ENCODE measurements at regions not wholly inside any gene's neighbourhood (a gene's known extent, or its start where the extent isn't known, plus 50 kb on each side); places are given as distances from the start of the nearest gene placed in this dataset.

DNA sequence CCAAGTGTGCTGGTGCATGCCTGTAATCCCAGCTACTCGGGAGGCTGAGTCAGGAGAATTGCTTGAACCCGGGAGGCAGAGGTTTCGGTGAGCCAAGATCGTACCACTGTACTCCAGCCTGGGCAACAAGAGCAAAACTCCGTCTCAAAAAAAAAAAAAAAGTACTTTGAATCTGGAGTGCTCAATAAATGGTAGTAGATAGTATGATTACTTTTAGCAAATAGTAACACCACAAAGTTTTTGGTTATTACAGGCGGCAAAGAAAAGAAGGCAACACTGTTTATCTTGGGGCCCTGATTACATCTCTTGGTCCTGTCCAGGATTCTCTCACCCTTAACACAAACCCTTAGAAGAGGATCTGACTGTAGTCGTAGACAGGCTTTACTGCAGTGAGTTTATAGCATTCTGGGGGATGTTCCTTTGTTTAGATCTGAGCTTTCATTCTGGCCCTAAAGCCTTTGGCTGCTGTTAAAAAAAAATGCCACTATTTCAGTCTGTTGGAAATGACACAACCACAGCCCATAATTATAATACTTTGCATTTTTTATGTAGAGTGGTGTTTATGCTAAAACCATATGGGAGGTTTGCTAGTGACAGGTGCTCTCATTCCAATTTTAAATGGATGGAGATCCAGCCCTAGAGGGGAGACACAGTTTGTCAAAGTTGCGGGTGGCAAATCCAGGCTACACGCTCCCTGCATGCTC lies 79.7 kb upstream of the SLC2A1 start:
- Histone ChIP-seq H3K4me3 (ENCODE audit: low read length) (no peak overlapping the region), H3K9me3 (ENCODE audit: control insufficient read depth, low read length) (no peaks in the 10 kb centered on the region), H3K9ac (ENCODE audit: low read length) (no peak overlapping the region), H3K36me3 (ENCODE audit: control insufficient read depth, insufficient read depth, low read length, severe bottlenecking) (no peaks in the 10 kb centered on the region), H3K27me3 (replicated peaks; ENCODE audit: control insufficient read depth, insufficient read depth, low read length) (peaks cover 30% of the 10 kb centered on the region), H3K4me1 (ENCODE audit: control insufficient read depth, insufficient read depth, low read length) (no peaks in the 10 kb centered on the region)
- no peak for DNase-seq (ENCODE audit: low read depth)

DNA sequence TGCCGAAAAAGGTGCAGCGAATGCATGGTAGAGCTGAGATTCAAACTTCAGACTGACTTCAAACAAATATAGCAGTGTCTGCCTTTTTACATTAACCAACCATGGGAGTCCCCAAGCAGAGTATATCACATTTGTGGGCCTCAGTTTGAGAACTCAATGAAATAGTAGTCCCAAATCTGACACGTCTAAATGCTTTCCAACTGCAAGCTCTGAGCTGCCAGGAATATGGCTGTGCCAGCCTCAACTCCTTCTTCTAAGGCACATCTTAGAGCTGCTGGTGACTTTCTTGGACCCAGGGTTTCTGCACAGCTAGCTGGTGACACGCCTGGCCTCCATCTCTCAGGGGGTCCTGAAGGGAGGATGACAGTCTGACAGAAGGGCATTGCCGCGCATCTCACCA lies 78.8 kb upstream of the SLC2A1 start:
- no peak for DNase-seq (ENCODE audit: low read depth)
- no peaks in the 10 kb centered on the region for H3K36me3 ChIP-seq (ENCODE audit: control insufficient read depth, insufficient read depth, low read length, severe bottlenecking)
- no peaks in the 10 kb centered on the region for H3K9me3 ChIP-seq (ENCODE audit: control insufficient read depth, low read length)

DNA sequence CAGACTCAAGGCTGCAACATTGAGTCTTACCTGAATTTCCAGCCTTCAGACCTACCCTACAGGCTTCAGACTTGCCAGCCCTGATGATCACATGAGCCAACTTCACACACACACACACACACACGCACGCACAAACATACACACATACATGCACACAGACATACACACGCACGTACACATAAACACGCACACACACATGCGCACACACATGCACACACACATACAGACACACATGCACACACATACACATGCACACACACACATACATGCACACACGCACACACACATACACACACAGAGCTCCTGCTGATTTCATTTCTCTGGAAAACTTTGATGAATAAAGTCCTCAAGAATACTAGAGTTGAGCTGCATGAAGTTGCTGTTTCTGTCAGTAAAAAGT lies 78.3 kb upstream of the SLC2A1 start:
- Histone ChIP-seq H3K36me3 (ENCODE audit: control insufficient read depth, insufficient read depth, low read length, severe bottlenecking) (no peaks in the 10 kb centered on the region), H3K4me1 (ENCODE audit: control insufficient read depth, insufficient read depth, low read length) (no peaks in the 10 kb centered on the region), H3K9me3 (ENCODE audit: control insufficient read depth, low read length) (no peaks in the 10 kb centered on the region), H3K27me3 (replicated peaks; ENCODE audit: control insufficient read depth, insufficient read depth, low read length) (peaks cover 18% of the 10 kb centered on the region), H3K4me3 (ENCODE audit: low read length) (no peak overlapping the region), H3K9ac (ENCODE audit: low read length) (no peak overlapping the region)
- DNase-seq (ENCODE audit: low read depth): no peak

More for the DNA sequence above, 78.8 kb upstream of the SLC2A1 start:
- no peaks in the 10 kb centered on the region for H3K4me1 ChIP-seq (ENCODE audit: control insufficient read depth, insufficient read depth, low read length)
- no peak overlapping the region for H3K9ac ChIP-seq (ENCODE audit: low read length)
- peaks cover 24% of the 10 kb centered on the region for H3K27me3 ChIP-seq (replicated peaks; ENCODE audit: control insufficient read depth, insufficient read depth, low read length)
- H3K4me3 ChIP-seq (ENCODE audit: low read length): no peak overlapping the region

DNA sequence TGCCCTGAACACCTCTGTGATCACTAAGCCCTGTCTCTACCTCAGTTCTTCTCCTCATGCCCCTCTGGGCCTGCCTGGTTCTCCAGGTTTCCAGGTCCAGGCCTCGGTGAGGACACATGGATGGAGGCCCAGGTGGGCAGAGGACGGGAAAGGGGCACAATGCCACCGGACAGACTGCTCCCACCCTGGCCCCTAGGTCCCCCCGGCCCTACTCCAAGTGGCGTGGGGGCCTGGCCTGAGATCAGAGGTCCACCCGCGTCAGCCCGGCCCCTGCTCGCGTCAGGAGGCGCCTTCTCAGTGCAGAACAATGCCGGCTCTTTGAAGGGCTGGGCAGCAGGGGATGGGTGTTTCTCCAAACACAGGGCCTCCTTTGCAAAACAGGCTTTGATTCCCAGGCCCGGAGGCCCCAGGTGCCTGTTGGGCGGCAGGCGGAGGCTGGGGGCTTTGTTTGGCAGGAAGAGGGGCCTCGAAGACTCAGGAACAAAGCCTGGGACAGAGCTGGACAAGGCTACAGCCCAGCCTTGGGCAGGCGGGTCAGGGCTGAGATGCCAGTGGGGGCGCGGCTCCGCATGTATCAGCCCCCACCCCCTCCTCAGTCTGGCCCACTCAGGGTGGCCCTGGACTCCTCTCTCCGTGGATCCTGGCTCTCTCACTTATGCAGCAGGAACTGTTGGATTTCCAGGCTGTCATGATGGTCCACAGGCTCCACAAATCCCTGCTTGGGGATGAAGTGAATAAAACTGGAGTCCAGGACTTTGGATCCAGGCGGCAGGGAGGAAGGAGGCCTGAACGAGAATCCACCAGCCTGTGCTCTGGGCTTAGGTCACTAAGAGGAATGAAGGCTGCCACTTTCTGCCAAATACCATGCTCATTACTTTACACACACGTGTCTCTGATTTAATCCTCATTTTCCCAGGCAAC lies 77.4 kb upstream of the SLC2A1 start:
- H3K4me3 ChIP-seq (ENCODE audit: low read length): no peak overlapping the region
- H3K9ac ChIP-seq (ENCODE audit: low read length): no peak overlapping the region
- H3K36me3 ChIP-seq (ENCODE audit: control insufficient read depth, insufficient read depth, low read length, severe bottlenecking): no peaks in the 10 kb centered on the region
- H3K27me3 ChIP-seq (replicated peaks; ENCODE audit: control insufficient read depth, insufficient read depth, low read length): peaks cover 15% of the 10 kb centered on the region
- no peaks in the 10 kb centered on the region for H3K9me3 ChIP-seq (ENCODE audit: control insufficient read depth, low read length)
- DNase-seq (ENCODE audit: low read depth): peak; percentile 13
- H3K4me1 ChIP-seq (ENCODE audit: control insufficient read depth, insufficient read depth, low read length): no peaks in the 10 kb centered on the region

DNA sequence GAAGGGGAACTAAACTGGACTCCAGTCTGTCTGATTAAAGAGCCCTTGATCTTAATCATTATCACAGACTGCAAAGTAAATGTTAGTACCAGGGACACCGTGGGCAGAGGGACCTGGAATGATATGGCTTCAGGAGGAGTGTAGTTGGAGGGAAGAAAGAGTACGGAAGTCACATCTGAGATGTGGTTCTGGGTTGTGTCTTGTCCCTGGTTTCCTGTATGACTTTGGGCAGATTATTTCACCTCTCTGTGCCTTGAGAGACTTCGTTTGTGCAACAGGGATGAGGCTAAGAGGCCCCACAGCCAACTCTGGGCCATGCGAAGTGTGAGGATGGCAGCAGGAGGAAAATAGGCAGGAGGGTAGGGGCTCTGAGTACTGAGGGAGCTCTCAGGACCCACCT lies 76.1 kb upstream of the SLC2A1 start:
- no peak overlapping the region for H3K4me3 ChIP-seq (ENCODE audit: low read length)
- H3K4me1 ChIP-seq (ENCODE audit: control insufficient read depth, insufficient read depth, low read length): no peaks in the 10 kb centered on the region
- H3K9ac ChIP-seq (ENCODE audit: low read length): no peak overlapping the region

DNA sequence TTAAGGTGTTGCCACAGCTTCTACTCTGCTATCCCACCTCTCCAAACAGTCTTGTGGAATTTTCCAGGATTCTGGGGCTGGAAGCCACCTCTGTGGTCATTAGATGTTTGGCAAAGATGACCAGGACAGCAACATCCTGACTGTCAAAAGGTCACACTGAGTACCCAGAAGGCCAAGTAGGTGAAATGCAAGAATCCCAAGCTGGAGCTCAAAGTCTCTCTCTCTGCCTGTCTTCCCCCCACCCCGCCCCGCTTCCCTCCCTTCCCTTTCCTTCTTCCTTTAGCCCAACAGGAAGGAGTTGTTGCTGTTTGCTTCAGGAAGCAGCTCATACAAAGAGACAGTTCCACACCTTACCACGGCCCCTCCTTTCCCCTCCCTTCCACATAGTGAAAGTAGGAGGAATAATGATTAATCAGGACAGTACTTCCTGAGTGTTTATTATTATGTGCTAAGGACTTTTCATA lies 75.6 kb upstream of the SLC2A1 start:
- Histone ChIP-seq H3K9me3 (ENCODE audit: control insufficient read depth, low read length) (no peaks in the 10 kb centered on the region), H3K36me3 (ENCODE audit: control insufficient read depth, insufficient read depth, low read length, severe bottlenecking) (no peaks in the 10 kb centered on the region), H3K4me1 (ENCODE audit: control insufficient read depth, insufficient read depth, low read length) (no peaks in the 10 kb centered on the region), H3K27me3 (replicated peaks; ENCODE audit: control insufficient read depth, insufficient read depth, low read length) (peaks cover 16% of the 10 kb centered on the region), H3K4me3 (ENCODE audit: low read length) (no peak overlapping the region), H3K9ac (ENCODE audit: low read length) (no peak overlapping the region)
- DNase-seq (ENCODE audit: low read depth): no peak

More for the DNA sequence above, 76.1 kb upstream of the SLC2A1 start:
- H3K36me3 ChIP-seq (ENCODE audit: control insufficient read depth, insufficient read depth, low read length, severe bottlenecking): no peaks in the 10 kb centered on the region
- H3K27me3 ChIP-seq (replicated peaks; ENCODE audit: control insufficient read depth, insufficient read depth, low read length): peaks cover 15% of the 10 kb centered on the region
- H3K9me3 ChIP-seq (ENCODE audit: control insufficient read depth, low read length): no peaks in the 10 kb centered on the region
- DNase-seq (ENCODE audit: low read depth): no peak

DNA sequence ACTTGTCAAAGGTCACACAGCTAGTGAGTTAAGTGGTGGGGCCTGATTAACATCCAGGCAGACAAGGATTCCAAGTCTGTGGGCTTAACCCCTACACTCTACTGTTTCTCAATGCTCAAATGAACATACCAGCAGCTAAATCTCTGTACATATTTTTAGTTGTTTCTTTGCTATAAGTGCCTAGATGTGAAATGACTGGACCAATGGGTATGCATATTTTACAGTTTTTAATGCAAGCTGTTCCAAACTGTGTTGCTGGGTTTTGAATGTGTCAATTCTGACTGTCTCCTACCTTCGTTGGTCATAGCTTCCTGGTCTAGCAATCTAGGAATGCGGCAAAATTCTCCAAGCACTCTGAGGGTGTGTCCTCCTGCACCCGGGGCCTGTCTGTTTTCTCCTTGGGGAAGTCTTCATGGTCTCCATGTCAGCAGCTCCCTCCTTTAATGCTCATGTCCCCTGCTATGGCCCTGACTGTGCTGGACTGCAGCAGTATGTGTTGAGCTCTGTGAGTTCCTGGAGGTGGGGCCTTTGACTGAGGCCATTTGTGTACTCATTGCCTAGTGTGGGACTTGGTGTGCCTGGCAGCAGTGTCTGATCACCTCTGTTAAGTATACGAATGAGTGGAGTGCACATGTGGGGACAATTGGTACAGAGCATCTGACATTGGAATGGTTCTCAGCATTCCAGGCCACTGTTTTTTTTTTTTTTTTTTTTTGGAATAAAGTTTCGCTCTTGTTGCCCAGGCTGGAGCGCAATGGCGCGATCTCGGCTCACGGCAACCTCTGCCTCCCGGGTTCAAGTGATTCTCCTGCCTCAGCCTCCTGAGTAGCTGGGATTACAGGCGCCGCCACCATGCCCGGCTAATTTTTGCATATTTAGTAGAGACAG lies 72.9 kb upstream of the SLC2A1 start:
- peaks cover 11% of the 10 kb centered on the region for H3K27me3 ChIP-seq (replicated peaks; ENCODE audit: control insufficient read depth, insufficient read depth, low read length)
- H3K4me1 ChIP-seq (ENCODE audit: control insufficient read depth, insufficient read depth, low read length): no peaks in the 10 kb centered on the region
- no peaks in the 10 kb centered on the region for H3K36me3 ChIP-seq (ENCODE audit: control insufficient read depth, insufficient read depth, low read length, severe bottlenecking)
- DNase-seq (ENCODE audit: low read depth): no peak
- H3K4me3 ChIP-seq (ENCODE audit: low read length): no peak overlapping the region
- no peaks in the 10 kb centered on the region for H3K9me3 ChIP-seq (ENCODE audit: control insufficient read depth, low read length)
- no peak overlapping the region for H3K9ac ChIP-seq (ENCODE audit: low read length)

DNA sequence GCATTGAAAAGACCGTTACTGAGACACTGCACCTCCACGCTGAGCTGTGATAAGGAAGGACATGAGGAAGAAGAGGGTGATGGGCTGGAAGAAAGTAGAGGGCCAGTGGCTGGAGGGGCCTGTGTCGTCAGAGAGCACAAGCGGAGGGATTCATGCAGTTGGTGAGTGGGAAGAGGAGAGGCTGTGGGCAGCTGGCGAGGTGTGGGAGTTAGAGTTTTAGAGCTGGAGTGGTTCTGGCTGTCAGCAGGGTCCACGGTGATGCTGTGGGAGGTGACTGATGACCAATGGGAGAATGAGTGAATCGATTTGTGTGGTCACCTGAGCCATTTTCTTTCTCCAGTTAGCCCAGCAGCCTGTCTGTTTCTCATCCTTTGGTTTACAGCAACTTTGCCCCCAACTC lies 66.2 kb upstream of the SLC2A1 start:
- Histone ChIP-seq H3K9ac (ENCODE audit: low read length) (no peak overlapping the region), H3K36me3 (ENCODE audit: control insufficient read depth, insufficient read depth, low read length, severe bottlenecking) (no peaks in the 10 kb centered on the region), H3K4me3 (ENCODE audit: low read length) (no peak overlapping the region), H3K4me1 (ENCODE audit: control insufficient read depth, insufficient read depth, low read length) (no peaks in the 10 kb centered on the region), H3K27me3 (replicated peaks; ENCODE audit: control insufficient read depth, insufficient read depth, low read length) (peaks cover 46% of the 10 kb centered on the region), H3K9me3 (ENCODE audit: control insufficient read depth, low read length) (no peaks in the 10 kb centered on the region)
- DNase-seq (ENCODE audit: low read depth): no peak

DNA sequence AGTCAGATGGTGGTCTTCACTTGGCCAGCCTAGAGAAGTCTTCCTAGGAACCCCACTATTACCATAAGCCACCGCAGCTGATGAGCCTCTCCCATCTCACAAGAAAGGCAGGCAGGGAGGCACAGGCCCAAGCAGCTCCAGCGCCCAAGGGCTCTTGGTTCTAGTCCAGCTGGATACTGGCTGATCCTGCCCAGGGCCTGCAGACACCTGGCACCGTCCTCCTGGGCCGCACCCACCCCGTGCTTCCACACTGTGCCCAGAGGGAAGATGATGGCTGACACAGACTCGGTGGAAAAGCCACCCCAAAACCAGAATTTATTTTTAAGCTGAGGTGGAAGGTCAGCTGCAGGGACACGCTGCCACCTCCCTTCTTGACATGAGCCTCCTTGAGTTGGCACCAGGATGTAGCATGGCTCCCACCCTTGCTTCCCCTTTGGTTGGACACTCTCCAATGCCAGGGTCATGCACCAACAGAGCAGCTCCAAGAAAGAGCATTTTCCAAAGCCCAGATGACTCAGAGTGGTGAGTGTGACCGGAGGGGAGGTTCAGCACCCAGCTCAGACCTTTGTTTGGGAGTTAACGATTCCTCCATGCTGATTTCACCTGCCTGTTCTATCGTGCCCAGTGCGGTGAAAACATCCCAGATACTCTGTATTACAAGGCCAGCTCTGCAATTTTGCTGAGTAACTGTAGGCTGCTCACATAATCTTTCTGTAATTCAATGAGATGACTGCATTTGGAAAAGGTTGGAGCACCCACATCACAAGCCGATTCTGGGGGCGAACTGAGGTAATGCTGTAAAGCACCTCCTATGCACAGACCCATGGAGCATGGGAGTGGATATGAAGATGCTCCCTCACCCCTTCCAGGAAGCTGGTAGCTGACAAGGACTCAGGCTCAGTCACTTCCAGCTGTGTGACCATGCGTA lies 63.1 kb upstream of the SLC2A1 start:
- H3K9me3 ChIP-seq (ENCODE audit: control insufficient read depth, low read length): no peaks in the 10 kb centered on the region
- no peak overlapping the region for H3K4me3 ChIP-seq (ENCODE audit: low read length)
- no peak for DNase-seq (ENCODE audit: low read depth)
- peaks cover 54% of the 10 kb centered on the region for H3K27me3 ChIP-seq (replicated peaks; ENCODE audit: control insufficient read depth, insufficient read depth, low read length)
- no peak overlapping the region for H3K9ac ChIP-seq (ENCODE audit: low read length)
- H3K36me3 ChIP-seq (ENCODE audit: control insufficient read depth, insufficient read depth, low read length, severe bottlenecking): no peaks in the 10 kb centered on the region
- H3K4me1 ChIP-seq (ENCODE audit: control insufficient read depth, insufficient read depth, low read length): no peaks in the 10 kb centered on the region

DNA sequence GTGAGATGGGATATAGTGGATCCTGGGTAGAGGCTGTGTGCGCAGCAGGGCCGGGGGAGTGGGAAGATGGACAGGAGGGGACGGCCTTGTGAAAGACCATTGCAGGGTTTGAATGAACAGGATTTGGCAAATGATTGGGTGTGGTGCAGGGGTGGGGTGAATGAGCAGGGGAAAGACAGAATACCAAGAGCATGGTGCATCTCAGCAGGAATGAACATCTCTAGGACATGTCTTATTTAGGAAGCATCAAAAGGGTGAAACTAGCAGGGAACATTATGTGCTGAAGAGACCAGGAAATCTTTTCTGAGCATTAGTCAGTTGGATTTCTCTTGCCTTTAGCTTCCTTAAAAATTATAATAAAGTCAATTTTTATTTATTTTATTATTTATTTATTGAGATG lies 60.6 kb upstream of the SLC2A1 start:
- no peak overlapping the region for H3K4me3 ChIP-seq (ENCODE audit: low read length)
- H3K4me1 ChIP-seq (ENCODE audit: control insufficient read depth, insufficient read depth, low read length): no peaks in the 10 kb centered on the region
- no peak for DNase-seq (ENCODE audit: low read depth)
- H3K27me3 ChIP-seq (replicated peaks; ENCODE audit: control insufficient read depth, insufficient read depth, low read length): peaks cover 35% of the 10 kb centered on the region
- no peak overlapping the region for H3K9ac ChIP-seq (ENCODE audit: low read length)
- H3K9me3 ChIP-seq (ENCODE audit: control insufficient read depth, low read length): no peaks in the 10 kb centered on the region
- no peaks in the 10 kb centered on the region for H3K36me3 ChIP-seq (ENCODE audit: control insufficient read depth, insufficient read depth, low read length, severe bottlenecking)
